GM12892 (cell line): ENCODE measurements at regions not wholly inside any gene's neighbourhood (a gene's known extent, or its start where the extent isn't known, plus 50 kb on each side); places are given as distances from the start of the nearest gene placed in this dataset.

Experiments used
- DNase-seq: peaks from one replicate; pipeline ENCODE4 v3.0.0; 2011; ENCODE audit not compliant: insufficient read length
- FAIRE-seq: peaks from 2 replicates; lab custom pipeline; 2011; peaks lifted over from hg19 to GRCh38; lab: Jason Lieb, UNC
- POLR2A ChIP-seq: IDR thresholded peaks from 2 replicates; pipeline ENCODE4 v1.6.1; 2011; ENCODE audit warnings: low read depth, low read length, control low read depth
- POLR2AphosphoS5 ChIP-seq: IDR thresholded peaks from 2 replicates; pipeline ENCODE4 v1.6.1; 2011; ENCODE audit warnings: low read depth, low read length, control low read depth
- TAF1 ChIP-seq: IDR thresholded peaks from 2 replicates; pipeline ENCODE4 v1.6.1; 2011; ENCODE audit warnings: low read depth, mild to moderate bottlenecking, control low read depth, low read length, borderline replicate concordance

DNA sequence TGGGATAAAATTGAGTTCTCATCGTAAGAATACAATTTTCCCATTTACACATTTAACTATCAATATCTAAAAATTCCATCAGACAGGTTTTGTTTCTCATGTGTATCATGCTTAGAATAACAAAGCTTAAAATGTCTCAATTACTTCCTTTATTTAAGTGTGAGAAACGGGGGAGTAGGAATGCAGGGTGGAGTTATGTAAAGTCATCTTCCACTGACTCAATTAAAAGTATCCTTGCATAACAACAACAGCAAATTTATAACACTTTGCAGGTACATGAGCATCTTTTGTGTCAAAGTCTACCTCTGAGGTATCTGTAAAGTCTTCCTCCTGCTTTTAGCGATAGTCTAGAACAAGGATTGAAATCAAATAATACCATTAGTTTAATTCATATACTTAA lies 327.1 kb downstream of the EPHA4 start:
- DNase-seq (no peak), FAIRE-seq (no peak)
- no peak for TF ChIP-seq TAF1
- TF ChIP-seq POLR2AphosphoS5: no peak
- no peak for TF ChIP-seq POLR2A

DNA sequence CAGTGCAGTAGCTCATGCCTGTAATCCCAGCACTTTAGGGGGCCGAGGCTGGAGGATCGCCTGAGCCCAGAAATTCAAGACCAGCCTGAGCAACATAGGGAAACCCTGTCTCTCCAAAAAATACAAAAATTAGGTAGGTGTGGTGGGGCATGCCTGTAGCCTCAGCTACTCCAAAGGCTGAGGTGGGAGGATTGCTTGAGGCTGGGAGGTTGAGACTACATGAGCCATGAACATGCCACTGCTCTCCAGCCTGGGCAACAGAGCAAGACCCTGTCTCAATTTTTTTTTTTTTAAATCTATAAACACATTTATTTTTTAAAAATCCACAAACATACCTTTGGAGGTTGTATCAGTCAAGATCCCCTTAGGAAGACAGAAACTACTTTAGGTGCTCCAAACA lies 326.3 kb downstream of the EPHA4 start:
- TF ChIP-seq POLR2AphosphoS5 (no peak), TAF1 (no peak), POLR2A (no peak)
- no peak for FAIRE-seq
- DNase-seq: no peak

GRCh38 chr2:221254299-221254698 lies 317.8 kb downstream of the EPHA4 start:
- no peak for TF ChIP-seq TAF1
- no peak for TF ChIP-seq POLR2A
- TF ChIP-seq POLR2AphosphoS5: no peak
- FAIRE-seq (no peak), DNase-seq (no peak)

- no peak for DNase-seq
- no peak for FAIRE-seq
- TF ChIP-seq POLR2A (no peak), POLR2AphosphoS5 (no peak), TAF1 (no peak)
Measured at GRCh38 chr2:221255862-221256261, 316.2 kb downstream of the EPHA4 start.

DNA sequence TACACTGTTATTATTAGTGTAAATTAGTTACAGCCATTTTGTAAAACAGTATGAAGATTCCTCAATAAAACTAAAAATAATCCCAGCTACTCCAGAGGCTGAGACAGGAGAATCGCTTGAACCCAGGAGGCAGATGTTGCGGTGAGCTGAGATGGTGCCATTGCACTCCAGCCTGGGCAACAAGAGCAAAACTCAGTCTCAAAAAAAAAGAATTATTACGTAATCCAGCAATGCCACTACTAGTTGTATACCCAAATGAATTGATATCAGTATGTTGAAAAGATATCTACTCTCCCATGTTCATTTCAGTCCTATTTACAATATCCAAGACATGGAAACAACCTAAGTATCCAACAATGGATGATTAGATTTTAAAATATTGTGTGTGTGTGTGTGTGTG lies 313.6 kb downstream of the EPHA4 start:
- FAIRE-seq (no peak), DNase-seq (no peak)
- no peak for TF ChIP-seq TAF1
- TF ChIP-seq POLR2AphosphoS5: no peak
- no peak for TF ChIP-seq POLR2A

DNA sequence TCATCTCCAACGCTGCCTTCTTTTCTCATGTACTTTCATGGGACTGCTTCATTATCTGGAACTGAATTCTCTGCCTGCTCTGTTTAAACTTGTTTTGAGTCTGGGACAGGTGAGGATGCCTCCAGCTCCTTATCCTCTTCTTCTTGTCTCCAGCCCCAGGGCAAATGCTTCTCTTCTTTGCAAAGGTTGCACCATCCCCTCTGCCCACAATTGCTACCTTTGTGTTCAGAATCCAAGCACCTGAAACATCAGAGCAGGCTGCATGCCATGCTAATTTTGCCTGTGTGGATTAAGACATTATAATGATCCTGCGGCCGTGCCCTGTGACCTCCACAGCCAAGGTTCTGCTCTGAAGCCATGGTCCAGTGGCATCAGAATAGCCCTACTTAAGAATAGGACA lies 309.5 kb downstream of the EPHA4 start:
- TF ChIP-seq POLR2AphosphoS5 (no peak), POLR2A (no peak), TAF1 (no peak)
- FAIRE-seq (no peak), DNase-seq (no peak)

DNA sequence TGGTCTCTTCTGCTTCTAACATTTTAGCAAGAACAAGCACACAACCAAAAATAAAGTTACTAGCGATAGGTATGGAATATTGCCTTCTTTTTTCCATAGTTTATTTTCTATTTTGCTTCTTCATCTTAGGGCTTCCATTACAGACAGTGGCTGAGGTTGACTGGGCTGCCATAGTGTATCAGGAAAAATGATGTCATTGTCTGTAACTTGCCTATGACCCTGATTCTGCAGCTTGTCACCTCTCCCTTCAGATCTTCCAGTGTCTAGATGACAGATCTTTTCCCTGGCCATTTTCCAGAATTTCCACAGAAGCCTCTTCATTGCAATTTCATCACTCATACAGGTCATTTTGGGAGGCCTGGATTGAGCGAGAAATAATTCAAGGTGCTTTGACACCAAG lies 308.5 kb downstream of the EPHA4 start:
- TF ChIP-seq POLR2AphosphoS5 (no peak), TAF1 (no peak)
- FAIRE-seq (no peak), DNase-seq (no peak)

DNA sequence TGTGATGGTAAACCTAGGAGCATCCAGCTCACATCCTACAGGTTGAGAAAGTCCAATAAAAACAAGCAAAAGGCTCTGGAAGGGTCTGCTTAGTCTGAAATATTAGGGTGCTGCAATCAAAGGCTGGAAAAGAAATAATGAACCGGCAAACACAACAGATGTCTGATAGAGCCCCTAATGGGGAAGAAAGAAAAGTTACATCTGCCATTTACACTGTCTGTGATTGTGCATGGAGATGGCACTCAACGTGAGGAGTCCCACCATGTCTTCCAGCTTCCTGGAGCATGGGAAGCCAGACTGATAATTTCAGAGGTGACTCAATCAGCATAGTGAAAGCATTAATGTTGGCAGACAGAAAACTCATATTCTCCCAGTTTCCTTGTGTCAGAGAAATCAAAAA lies 307.8 kb downstream of the EPHA4 start:
- TF ChIP-seq POLR2AphosphoS5 (no peak), POLR2A (no peak), TAF1 (no peak)
- FAIRE-seq (no peak), DNase-seq (no peak)

GRCh38 chr2:221267773-221268425 lies 304.2 kb downstream of the EPHA4 start:
- DNase-seq (no peak), FAIRE-seq (no peak)
- no peak for TF ChIP-seq POLR2AphosphoS5

- no peak for TF ChIP-seq POLR2A
- no peak for TF ChIP-seq TAF1
- no peak for TF ChIP-seq POLR2AphosphoS5
- DNase-seq: no peak
- FAIRE-seq: no peak
Measured at GRCh38 chr2:221268631-221269030, 303.5 kb downstream of the EPHA4 start.

GRCh38 chr2:221270806-221271205 lies 301.3 kb downstream of the EPHA4 start:
- no peak for DNase-seq
- no peak for FAIRE-seq

DNA sequence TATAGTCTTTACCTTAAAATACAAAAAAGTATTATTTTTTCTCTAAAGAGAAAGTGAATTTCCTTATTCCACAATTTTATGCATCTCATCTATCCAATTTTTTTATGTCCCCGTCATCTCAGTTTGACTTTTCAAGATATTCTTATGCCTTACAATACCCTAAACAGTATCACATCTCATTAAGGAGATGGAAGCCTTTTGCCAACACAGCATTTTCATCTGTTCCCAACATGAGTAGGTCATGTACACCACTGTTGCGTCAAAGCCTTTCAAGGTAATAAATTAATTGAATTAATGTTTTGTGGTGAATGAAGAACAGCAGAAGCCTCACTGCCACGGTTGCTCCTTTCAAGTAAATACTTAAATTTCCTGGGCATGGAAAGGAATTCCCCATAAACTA lies 299.4 kb downstream of the EPHA4 start:
- DNase-seq: no peak
- FAIRE-seq: no peak
- TF ChIP-seq TAF1: no peak
- no peak for TF ChIP-seq POLR2A
- TF ChIP-seq POLR2AphosphoS5: no peak

More at GRCh38 chr2:221270806-221271205, 301.3 kb downstream of the EPHA4 start:
- TF ChIP-seq POLR2A: no peak
- TF ChIP-seq TAF1: no peak
- TF ChIP-seq POLR2AphosphoS5: no peak
